ENCODE measurements at regions not wholly inside any gene's neighbourhood (a gene's known extent, or its start where the extent isn't known, plus 50 kb on each side); places are given as distances from the start of the nearest gene placed in this dataset.
"Not testable (repeated sequence)": the region's sequence is repeated elsewhere in the genome, so short reads cannot be mapped to it uniquely, and the experiment has no call there.

DNA sequence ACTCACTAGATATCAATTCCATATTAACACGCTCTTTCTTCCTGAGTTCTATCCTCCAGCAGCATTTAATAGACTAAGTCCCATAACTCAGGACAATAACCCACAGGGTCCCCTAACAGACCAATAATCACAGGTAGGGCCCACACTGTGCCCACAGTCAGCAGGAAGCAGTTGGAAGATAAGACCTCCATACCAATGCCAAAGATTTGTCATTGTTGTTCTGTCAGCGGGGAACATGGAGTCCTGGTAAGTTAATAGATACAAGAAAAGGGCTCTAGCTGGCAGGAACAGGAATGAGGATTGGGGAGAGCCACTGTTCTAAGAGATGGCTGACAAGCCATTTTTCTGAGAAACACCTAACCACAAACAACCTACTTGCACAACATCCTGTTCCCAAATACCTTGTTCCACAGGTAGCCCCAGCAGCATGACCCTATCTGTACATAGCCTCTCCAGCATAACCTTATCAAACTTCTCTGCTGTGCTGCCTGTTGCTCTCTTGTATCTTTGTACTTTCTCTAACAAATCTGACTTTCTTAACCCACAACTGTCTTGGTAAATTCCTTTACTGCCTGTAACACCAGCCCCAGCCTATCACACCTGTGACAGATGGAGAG is 142.0 kb upstream of the KCNJ15 start:
- DNase-seq: no peak

DNA sequence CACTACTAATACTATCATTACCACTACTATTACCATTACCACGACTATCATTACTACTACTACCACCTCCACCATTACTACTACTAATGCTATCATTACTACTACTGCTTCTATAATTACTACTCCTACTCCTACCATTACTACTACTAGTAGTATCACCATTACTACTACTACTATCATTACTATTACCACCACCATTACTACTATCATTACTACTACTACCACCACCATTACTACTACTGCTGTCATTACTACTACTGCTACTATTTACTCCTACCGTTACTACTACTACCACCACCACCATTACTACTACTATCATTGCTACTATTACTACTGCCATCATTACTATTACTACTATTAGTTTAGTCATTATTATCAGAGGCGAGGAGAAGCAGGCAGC is 140.9 kb upstream of the KCNJ15 start:
- no peak for DNase-seq

DNA sequence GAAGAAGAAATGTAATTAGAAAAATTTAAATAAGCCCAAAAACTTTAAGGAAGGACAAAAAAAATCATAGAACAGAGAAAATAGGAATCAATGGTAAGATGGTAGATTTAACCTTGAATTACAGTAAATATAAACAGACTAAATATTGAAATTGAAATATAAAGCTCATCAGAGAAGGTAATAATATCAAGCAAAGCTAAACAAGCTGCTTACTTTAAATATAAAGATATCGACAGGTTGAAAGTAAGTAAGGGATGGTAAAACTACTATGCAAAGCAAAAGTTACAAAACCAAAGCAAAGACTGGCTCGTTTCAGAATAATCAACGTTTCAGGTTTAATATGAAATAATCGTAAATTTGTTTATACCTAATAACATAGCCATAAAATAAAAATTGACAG is 137.0 kb upstream of the KCNJ15 start:
- no peak for DNase-seq

DNA sequence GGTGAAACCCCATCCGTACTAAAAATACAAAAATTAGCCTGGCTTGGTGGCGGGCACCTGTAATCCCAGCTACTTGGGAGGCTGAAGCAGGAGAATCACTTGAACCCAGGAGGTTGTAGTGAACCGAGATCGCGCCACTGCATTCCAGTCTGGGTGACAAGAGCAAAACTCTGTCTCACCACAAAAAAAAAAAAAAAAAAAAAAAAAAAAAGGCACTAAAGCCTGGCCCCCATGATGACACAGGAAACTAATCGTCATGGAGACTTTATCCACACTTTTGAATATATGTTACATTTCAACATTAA is 136.2 kb upstream of the KCNJ15 start:
- DNase-seq: not testable (repeated sequence)

DNA sequence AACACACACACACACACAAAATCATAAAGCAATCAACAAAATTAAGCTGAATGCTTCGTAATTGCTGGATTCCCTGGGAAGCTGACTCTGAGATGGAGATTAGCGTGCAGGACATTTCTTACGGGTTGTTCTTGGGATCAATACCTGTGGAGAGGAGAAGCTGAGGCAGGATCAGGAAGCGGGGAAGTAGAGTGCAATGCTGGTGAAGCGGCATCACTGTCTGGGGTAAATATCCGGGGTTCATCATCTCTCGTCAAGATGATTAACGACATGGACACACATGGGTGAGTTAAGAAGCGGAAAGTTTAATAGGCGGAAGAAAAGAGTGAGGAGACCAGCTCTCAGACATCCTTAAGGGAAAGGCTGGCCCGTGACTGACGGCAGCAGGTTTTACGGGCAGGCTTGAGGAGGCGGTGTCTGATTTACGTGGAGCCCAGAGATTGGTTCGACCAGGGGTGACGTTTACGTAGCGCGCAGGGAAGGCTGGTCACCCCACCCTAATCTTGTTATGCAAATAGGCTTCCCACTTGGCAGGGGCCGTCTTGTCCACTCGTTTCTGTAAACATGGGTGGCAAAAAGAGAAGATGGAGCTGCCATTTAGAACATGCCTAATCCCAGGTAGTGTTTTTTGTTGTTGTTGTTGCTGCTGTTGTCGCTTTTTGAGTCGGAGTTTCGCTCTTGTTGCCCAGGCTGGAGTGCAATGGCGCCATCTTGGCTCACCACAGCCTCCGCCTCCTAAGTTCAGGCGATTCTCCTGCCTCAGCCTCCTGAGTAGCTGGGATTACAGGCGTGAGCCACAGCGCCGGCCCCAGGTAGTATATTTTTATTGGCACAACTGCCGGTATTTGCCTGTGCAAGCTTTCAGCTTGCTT is 135.6 kb upstream of the KCNJ15 start:
- peak; percentile 72 for DNase-seq

DNA sequence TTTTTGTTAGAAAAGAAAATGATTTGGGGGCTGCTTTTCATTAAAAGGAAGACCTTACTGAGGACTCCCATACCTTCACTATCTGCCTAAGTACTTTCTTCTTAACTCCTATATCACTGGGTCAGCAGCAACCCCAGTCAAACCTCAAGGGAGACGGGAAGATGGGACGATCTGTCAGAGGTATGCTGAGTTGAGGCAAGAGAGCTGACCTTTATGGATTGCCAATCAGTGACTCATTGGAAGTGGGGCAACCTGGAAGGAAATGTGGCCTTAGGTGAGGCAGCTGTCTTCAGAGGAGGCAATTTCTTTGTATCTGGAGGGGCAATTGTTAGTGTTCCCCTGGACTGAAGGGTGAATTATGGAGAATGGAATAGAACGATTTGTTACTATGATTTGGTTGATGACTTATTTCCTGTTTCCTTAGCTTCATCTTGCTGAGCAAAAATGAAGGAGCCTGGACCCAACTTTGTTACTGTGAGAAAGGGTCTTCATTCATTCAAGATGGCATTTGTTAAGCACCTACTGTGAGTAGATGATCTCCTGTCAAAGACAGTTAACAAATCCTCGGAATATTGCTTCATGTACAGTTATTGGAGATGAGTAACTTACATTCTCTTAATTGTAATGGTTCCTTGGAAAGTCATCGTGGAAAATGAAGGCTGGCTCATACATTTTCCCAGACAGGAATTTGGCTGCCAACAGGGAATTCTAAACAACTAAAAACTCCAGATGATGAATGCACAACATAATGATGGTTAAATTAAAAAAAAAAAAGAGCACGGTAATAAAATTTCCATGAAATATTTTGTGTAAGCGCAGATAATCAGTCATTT is 134.7 kb upstream of the KCNJ15 start:
- no peak for DNase-seq

DNA sequence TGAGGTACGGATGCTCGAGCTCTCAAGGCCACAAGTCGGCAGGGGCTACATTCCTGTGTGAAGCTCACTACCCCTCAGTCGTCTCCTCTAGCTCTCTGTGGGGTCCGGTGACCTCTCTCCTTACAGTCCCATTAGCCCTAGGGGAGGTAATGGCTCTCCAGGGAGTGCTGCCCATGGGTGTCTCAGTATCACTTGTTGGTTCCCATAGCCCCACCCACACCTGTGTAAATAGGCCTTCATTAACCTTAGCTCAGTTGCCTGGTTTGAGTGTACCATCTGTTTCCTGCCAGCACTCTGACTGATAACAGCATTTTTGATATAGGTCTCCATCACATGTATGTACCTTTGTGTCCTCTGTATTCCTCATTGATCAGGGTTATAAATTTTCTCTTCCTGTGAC is 133.2 kb upstream of the KCNJ15 start:
- peak; percentile 65 for DNase-seq

DNA sequence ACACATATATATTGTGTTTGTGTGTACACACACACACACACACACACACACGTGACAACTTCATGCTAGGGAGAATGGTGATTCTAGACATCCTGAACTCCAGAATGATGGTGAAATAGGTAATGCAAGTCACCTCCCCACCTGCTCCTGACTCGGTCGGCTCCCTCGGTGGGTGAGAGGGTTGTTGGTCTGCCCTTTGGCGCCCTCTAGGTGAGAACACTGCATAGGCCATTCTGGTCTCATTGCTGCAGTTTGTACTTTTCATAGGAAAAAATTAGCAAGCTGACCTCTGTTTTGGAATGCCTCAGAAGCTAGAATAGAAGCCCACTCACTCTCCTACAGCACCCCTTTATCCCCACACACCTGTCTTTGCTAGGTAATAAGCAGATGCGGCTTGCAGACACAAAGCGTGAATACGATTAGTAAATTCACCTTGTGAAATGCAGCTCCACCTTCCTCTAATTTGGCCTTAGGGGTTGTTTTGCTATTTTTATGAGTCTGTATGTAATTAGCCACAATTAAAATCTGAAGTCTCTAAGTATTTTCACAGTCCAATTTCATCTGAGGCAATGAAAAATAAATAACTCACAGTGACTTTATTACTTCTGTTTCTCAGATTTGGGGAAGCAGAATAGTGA is 130.0 kb upstream of the KCNJ15 start:
- peak; percentile 73 for DNase-seq

DNA sequence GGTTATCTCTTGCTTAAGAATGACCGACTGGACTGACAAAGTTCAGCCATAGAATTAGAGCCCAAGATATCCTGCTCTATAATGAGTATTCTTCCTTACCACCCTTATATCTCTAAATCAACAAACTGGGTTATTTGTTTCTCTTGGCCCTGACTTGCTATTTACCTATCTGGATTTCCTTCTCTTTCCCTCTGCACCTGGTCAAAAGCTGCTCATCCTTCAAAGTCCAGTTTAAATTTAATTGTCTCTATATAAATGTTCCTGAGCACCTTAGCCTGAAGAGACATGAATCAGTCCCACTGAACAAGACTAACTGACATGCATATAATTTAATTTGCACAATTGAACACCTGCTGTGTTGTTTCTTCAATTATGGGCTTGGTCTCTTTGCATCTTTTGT is 127.1 kb upstream of the KCNJ15 start:
- no peak for DNase-seq

DNA sequence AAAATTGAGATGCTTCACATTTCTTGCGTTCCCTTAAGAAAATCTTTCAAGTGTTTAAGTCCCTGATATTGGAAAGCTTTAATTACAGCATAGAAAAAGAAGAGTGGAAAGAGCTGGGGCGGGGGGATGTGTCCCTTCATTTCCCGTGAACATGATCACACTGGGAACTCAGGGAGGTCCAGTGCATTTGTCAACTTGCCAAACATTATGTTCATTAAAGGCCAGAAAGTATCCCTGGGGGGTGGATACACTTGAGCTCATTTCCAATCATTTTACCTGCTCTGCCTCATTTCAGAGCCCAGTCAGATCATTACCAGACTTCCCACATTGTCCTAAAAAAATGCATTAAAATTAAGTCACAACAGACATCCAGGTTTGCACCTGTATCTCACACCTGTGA is 123.6 kb upstream of the KCNJ15 start:
- no peak for DNase-seq

DNA sequence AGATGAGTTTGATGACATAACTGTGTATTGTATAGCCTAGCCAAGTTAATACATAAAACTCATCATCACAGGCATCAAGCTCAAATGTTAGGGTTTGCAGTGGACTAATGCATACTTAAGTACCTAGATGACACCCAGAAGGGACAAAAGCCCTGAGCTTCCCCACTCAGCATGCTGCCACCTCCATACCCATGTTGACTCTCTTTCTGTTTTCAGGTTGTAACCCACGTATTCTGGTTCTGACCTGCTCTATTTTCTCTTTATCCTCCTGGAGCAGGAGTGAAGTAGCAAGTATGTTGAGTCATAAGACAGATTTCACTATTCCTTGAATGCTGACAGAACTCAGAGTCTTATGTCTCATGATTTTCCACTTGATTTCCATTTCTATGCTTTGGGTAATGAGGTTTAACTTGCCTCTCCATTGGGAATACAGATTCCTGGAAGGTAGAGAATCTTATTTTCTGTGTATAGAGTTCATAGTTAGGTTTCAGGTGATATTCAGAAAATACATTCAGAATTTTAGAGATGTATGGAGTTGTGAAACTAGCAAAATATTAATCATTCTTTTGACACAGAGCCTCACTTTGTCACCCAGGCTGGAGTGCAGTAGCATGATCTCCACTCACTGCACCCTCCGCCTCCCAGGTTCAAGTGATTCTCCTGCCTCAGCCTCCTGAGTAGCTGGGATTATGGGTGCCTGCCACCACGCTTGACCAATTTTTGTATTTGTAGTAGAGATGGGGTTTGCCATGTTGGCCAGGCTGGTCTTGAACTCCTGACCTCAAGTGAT is 122.5 kb upstream of the KCNJ15 start:
- DNase-seq: no peak

DNA sequence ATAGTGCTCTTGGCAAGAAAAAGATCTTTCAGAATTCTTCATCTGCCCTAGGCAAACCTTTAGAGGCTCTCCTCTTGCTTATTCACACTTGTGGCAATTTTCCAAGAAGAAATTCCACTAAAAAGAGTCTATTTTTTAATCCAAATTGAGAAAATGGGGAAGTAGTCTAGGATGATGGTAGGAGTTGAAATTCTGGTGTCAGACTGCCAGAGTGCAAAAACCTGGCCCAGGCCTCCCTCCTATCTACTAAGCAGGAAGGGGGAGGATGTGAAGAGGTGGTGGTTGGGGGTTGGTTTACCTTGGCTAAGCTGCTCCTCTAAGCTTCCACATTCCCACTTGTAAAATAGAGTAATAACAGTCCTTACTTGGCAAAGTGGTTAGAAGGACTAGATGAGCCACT is 120.6 kb upstream of the KCNJ15 start:
- DNase-seq: no peak

DNA sequence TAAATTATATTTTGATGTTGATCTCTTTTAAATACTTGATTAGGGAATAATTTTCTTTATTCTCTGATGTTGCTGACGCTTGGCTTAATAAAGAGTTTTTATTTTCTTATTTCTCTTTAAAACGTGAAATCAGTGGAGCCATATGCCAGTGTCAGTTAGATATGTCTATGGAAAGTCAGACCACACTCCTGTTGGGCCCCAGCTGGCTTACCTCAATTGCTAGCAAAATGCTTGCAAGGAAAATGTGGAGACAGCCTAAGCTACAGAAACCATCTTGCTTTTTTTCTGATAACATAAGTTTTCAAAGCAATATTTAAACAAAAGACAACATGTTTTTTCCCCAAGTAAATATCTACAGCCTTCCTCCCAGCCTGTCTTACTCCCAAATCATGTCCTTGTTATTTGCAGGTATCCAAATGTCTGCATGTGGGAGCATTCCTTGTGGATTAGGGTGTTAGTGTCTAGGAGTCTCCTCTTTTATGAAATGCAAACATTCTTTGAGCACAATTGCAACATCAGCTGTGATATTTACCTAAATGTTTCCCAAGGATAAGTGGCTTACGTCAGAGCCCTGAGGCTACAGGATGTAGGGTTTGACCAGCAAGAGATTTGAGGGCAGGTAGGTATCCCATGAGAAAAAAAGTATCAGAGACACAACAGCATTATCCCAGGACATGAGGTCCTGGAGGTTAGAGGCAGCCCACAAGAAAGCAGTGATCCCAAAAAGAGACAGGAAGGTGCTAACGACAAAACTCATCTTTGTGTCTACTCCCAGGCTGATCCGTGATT is 117.2 kb upstream of the KCNJ15 start:
- DNase-seq: peak; percentile 43

DNA sequence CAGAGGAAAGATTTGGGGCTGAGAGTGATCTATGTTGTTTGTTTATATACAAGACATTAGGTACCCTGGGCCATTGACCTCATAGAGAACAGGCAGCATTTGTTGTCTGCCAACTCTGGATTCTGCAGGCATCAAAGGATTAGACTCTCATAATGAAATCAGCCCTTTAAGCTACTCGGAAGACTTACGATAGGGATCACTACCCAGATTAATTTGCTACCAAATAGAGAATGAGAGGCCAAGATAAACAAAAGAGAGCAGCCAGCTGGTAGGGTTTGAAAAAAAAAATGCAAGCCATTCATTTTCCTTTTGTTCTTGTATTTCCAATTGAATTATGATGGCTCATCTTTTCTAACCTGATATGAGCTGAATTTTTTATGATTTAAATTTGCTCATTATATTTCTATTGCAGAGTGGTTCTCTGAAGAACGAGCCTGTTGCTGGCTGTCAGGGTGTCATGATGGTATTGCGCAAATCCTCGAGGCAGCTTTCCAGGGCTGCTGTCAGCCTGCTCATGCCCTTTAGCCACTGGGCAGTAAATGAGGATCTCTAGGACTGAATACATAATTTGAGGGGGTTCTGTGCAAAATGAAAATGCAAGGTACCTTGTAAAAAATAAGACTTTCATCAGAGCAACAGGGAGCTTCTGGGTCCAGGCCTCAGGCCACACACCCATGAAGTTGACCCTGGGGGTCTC is 116.4 kb upstream of the KCNJ15 start:
- no peak for DNase-seq

DNA sequence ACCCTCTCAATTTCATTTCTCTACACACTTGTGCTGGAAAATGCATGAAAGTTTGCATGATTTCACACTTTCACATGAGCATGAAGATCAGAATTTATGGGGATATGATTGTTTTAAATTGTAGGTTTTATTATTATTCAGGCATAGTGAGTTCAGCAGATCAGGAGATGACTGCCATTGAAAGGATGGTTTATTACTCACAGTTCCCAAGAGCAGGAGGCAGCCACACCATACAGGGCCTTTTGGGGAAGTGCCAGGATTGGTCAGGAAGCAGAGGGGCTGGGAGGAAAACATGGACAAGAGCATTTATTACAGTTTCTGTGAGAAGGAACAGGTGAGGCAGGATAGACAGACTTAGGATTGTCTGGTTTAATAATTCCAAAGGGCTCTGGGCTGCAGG is 114.6 kb upstream of the KCNJ15 start:
- DNase-seq: no peak

DNA sequence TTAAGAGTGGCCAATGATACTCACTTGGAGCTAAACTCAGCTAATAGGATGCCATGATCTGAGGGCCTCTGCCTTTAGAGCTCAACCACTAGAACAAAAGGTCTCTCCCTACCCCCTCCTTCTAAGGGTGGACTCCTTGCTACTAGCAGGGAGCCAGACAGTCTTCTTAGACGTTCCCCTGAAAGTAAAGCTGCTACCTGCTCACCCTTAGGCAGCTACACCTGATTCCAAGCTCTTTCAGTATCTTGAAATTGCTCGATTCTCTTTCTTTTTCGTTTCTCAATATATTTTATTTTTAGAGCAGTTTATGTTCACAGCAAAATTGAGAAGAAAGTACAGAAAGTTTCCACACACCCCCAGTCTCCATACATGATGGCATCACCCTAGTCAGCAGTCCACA is 112.6 kb upstream of the KCNJ15 start:
- no peak for DNase-seq

DNA sequence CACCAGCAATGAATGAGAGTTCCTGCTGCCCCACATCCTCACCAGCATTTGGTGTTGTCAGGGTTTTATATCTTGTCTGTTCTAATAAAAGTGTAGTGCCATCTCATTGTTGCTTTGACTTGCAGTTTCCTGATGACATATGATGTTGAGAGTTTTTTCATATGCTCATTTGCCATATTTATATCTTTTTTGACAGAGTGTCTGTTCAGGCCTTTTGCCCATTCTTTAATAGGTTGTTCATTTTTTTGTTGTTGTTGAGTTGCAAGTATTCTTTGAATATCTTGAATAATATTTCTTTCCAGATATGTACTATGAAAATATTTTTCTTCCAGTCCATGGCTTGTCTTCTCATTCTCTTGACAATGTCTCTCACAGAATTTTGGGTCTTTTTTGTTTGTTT is 111.7 kb upstream of the KCNJ15 start:
- DNase-seq: no peak

DNA sequence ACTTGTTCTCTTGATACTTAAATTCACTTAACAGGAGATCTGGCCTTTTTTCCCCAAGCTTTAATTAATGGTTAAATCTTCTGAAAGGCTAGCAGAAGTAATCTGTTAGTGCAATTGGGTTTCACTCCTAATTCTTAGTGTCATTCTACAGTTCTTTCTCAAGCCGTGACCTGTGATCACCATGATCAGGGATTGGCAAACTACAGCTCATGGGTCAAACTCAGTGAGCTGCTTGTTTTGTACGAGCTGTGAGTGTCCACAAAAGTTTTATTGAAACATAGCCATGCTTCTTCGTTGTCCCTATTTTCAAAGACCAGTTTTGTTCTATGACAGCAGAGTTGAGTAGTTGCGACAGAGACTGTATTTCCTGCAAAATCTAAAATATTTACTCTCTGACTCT is 109.4 kb upstream of the KCNJ15 start:
- no peak for DNase-seq

DNA sequence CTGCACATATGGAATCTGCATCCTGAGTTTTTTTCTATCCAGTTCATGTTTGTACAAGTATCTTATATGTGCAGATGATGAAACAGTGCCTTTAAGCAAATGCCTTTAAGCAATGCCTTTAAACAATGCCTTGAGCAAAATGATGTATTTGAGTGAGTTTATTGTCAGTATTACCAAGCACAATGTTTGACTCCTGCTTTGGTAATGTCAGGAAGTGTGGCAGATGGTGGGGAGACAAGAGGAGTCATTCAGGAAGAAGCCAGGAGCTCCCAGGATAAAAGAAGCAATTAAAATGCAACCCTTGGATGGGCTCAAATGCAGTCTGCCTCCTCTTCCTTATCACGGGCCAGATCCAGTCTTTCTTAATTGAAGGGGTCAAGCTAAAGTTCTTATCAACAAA is 108.7 kb upstream of the KCNJ15 start:
- no peak for DNase-seq

DNA sequence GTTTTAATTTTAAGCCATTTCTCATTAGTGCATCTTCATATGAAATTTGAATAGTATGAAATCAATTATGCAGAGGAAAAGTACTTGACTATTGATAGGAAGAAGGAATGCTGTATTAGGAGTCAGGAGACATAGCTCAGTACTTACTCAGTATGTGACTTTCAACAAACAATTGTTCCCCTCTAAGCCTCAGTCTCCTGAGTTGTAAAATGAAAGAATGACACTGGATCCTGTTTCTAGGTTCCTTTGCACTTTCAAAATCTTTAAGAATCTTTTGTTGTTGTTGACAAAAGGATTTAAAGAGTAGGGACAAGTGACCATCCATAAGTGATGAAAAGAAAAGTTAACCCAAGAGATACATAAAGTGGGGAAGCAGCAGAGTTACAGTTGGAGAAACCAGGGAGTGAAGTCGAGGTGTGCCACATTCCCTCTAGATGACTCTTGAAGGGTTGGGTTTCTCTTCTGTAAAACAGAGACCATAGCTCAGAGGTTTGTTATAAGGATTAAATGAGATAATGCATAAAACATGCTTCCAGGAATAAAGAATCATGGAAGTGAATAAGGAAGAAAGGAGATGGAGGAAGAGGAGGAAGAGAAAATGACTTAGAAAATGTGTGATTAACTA is 105.7 kb upstream of the KCNJ15 start:
- DNase-seq: no peak

DNA sequence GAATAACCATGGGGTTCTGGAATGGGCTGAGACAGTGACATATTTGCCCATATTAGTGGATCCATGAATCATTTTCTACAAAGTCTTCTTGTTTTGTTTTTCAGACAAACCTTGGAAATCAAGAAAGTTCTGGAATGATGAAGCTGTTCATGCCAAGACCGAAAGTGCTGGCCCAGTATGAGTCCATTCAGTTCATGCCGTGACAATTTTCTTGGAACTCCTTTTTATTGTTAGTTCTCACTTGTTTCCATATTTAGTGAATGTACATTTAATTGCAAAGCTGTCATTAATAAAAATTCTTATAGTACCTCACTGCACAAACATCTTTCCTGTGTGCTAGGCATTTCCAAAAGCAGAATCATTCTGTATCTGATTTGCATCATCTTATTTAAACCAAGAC is 100.6 kb upstream of the KCNJ15 start:
- DNase-seq: no peak
